HL-60 (cell line): ENCODE measurements at regions not wholly inside any gene's neighbourhood (a gene's known extent, or its start where the extent isn't known, plus 50 kb on each side); places are given as distances from the start of the nearest gene placed in this dataset.

Source experiments
- DNase-seq, 2 experiments: peaks; one replicate each; pipeline ENCODE4 v3.0.0-alpha.2; 2010 to 2020; ENCODE audit warnings: low read depth in 1 of 2, low spot score in 1 of 2
- H3K27ac ChIP-seq: fragments of 250-450 bp; sonication (Bioruptor Pico); replicated peaks from 2 replicates; pipeline ENCODE4 v1.5.1; 2020; ENCODE audit warnings: mild to moderate bottlenecking, moderate library complexity
- H3K27me3 ChIP-seq: fragments of 250-450 bp; sonication (Bioruptor Pico); 2 replicates; pipeline ENCODE4 v1.5.1; 2021; ENCODE audit warnings: mild to moderate bottlenecking, moderate library complexity; ENCODE audit not compliant: insufficient read depth, poor library complexity, severe bottlenecking
- H3K4me3 ChIP-seq: replicated peaks from 2 replicates; pipeline ENCODE4 v1.5.1; 2011; ENCODE audit warnings: mild to moderate bottlenecking, control low read depth, low read length; ENCODE audit not compliant: insufficient read depth
- GABPA ChIP-seq: IDR thresholded peaks from 2 replicates; pipeline ENCODE4 v1.6.1; 2012; ENCODE audit warnings: low read depth
- POLR2AphosphoS5 ChIP-seq: IDR thresholded peaks from 2 replicates; pipeline ENCODE4 v1.6.1; 2012; ENCODE audit warnings: low read depth
- SPI1 ChIP-seq: IDR thresholded peaks from 2 replicates; pipeline ENCODE4 v1.6.1; 2012; ENCODE audit warnings: low read depth, mild to moderate bottlenecking, borderline replicate concordance
- TF ChIP-seq, protein P1 (sequence below): IDR thresholded peaks from one replicate; pipeline ENCODE4 v1.5.1; 2011; ENCODE audit warnings: low read length, control low read depth, inconsistent platforms; ENCODE audit not compliant: insufficient read depth
- TF ChIP-seq, protein P2 (sequence below): IDR thresholded peaks from 2 replicates; pipeline ENCODE4 v1.6.1; 2012; ENCODE audit warnings: low read depth; ENCODE audit not compliant: insufficient replicate concordance

DNA sequence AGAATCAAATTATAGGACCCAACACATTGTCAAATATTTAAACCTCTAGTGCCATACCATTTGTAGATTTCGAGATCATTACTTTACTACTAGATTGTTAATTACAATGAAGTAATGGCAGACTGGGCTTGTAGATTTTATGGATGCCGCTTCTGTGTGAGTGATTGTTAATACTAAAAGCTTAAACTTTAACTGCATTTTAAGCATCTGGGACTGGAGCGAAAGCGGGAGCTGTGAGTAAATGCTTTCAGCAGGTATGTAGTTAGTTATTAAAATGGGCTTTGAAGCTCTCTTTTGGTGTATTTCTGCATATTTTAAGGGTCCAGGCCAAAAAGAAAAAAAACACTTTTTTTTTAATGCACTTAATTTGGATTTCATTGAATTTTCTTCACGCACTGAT is 519.3 kb downstream of the MED13L start:
- TF ChIP-seq, protein P1, sequence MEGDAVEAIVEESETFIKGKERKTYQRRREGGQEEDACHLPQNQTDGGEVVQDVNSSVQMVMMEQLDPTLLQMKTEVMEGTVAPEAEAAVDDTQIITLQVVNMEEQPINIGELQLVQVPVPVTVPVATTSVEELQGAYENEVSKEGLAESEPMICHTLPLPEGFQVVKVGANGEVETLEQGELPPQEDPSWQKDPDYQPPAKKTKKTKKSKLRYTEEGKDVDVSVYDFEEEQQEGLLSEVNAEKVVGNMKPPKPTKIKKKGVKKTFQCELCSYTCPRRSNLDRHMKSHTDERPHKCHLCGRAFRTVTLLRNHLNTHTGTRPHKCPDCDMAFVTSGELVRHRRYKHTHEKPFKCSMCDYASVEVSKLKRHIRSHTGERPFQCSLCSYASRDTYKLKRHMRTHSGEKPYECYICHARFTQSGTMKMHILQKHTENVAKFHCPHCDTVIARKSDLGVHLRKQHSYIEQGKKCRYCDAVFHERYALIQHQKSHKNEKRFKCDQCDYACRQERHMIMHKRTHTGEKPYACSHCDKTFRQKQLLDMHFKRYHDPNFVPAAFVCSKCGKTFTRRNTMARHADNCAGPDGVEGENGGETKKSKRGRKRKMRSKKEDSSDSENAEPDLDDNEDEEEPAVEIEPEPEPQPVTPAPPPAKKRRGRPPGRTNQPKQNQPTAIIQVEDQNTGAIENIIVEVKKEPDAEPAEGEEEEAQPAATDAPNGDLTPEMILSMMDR, result no peak
- TF ChIP-seq SPI1 (no peak), POLR2AphosphoS5 (no peak), GABPA (no peak)
- TF ChIP-seq, protein P2, sequence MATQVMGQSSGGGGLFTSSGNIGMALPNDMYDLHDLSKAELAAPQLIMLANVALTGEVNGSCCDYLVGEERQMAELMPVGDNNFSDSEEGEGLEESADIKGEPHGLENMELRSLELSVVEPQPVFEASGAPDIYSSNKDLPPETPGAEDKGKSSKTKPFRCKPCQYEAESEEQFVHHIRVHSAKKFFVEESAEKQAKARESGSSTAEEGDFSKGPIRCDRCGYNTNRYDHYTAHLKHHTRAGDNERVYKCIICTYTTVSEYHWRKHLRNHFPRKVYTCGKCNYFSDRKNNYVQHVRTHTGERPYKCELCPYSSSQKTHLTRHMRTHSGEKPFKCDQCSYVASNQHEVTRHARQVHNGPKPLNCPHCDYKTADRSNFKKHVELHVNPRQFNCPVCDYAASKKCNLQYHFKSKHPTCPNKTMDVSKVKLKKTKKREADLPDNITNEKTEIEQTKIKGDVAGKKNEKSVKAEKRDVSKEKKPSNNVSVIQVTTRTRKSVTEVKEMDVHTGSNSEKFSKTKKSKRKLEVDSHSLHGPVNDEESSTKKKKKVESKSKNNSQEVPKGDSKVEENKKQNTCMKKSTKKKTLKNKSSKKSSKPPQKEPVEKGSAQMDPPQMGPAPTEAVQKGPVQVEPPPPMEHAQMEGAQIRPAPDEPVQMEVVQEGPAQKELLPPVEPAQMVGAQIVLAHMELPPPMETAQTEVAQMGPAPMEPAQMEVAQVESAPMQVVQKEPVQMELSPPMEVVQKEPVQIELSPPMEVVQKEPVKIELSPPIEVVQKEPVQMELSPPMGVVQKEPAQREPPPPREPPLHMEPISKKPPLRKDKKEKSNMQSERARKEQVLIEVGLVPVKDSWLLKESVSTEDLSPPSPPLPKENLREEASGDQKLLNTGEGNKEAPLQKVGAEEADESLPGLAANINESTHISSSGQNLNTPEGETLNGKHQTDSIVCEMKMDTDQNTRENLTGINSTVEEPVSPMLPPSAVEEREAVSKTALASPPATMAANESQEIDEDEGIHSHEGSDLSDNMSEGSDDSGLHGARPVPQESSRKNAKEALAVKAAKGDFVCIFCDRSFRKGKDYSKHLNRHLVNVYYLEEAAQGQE, result no peak
- Histone ChIP-seq H3K27ac (no peak overlapping the region), H3K27me3 (peaks cover 9% of the 10 kb centered on the region), H3K4me3 (no peak overlapping the region)
- no peak for DNase-seq

GRCh38 chr12:115756804-115757203 is 520.7 kb downstream of the MED13L start:
- TF ChIP-seq GABPA (no peak), SPI1 (no peak), POLR2AphosphoS5 (no peak)
- TF ChIP-seq, protein P2, result no peak
- TF ChIP-seq, protein P1, result no peak
- peaks cover 9% of the 10 kb centered on the region for H3K27me3 ChIP-seq
- no peak overlapping the region for H3K27ac ChIP-seq

GRCh38 chr12:115756271-115756670 is 521.2 kb downstream of the MED13L start:
- no peak overlapping the region for H3K27ac ChIP-seq
- no peak for DNase-seq
- H3K4me3 ChIP-seq, result no peak overlapping the region
- H3K27me3 ChIP-seq, result peaks cover 9% of the 10 kb centered on the region
- TF ChIP-seq, protein P2, result no peak
- no peak for TF ChIP-seq SPI1
- TF ChIP-seq, protein P1, result no peak
- no peak for TF ChIP-seq GABPA
- TF ChIP-seq POLR2AphosphoS5, result no peak

More at GRCh38 chr12:115756804-115757203, 520.7 kb downstream of the MED13L start:
- H3K4me3 ChIP-seq, result no peak overlapping the region
- DNase-seq, result no peak
